CD4-positive, alpha-beta T cell treated with Interleukin-1 beta for 1 hour (primary cell): ENCODE measurements at regions not wholly inside any gene's neighbourhood (a gene's known extent, or its start where the extent isn't known, plus 50 kb on each side); places are given as distances from the start of the nearest gene placed in this dataset.

ENCODE experiments used
- DNase-seq, 2 donors: peaks; one replicate each; pipeline ENCODE4 v3.0.0-alpha.2; 2020 to 2022

GRCh38 chr10:61138708-61139591 lies 195.0 kb upstream of the RHOBTB1 start:
- no peak for DNase-seq

- DNase-seq: no peak
These were observed 192.2 kb upstream of the RHOBTB1 start for GRCh38 chr10:61136139-61136538.

- DNase-seq: peak in 1 of 2 donors; percentile 48
These were observed 191.3 kb upstream of the RHOBTB1 start for GRCh38 chr10:61135276-61135721.

- DNase-seq: no peak
These were observed 186.4 kb upstream of the RHOBTB1 start for GRCh38 chr10:61130366-61130765.

GRCh38 chr10:61128196-61128595 lies 184.2 kb upstream of the RHOBTB1 start:
- DNase-seq: no peak

- no peak for DNase-seq
These were observed 181.7 kb upstream of the RHOBTB1 start for GRCh38 chr10:61125560-61126170.

GRCh38 chr10:61124756-61125530 lies 181.0 kb upstream of the RHOBTB1 start:
- DNase-seq: no peak

GRCh38 chr10:61120805-61121204 lies 176.8 kb upstream of the RHOBTB1 start:
- no peak for DNase-seq

- DNase-seq: no peak
These were observed 175.6 kb upstream of the RHOBTB1 start for GRCh38 chr10:61119573-61119972.

- no peak for DNase-seq
These were observed 171.9 kb upstream of the RHOBTB1 start for GRCh38 chr10:61115897-61116296.

- no peak for DNase-seq
These were observed 168.8 kb upstream of the RHOBTB1 start for GRCh38 chr10:61112771-61113170.

- no peak for DNase-seq
These were observed 167.0 kb upstream of the RHOBTB1 start for GRCh38 chr10:61110936-61111335.

- DNase-seq: no peak
These were observed 166.3 kb upstream of the RHOBTB1 start for GRCh38 chr10:61110188-61110844.

GRCh38 chr10:61108915-61109314 lies 164.9 kb upstream of the RHOBTB1 start:
- DNase-seq: no peak

- DNase-seq: no peak
These were observed 156.9 kb upstream of the RHOBTB1 start for GRCh38 chr10:61100887-61101286.

- DNase-seq: no peak
These were observed 155.8 kb upstream of the RHOBTB1 start for GRCh38 chr10:61099756-61100155.

GRCh38 chr10:61098966-61099365 lies 155.0 kb upstream of the RHOBTB1 start:
- DNase-seq: no peak

GRCh38 chr10:61097026-61097425 lies 153.0 kb upstream of the RHOBTB1 start:
- DNase-seq: no peak

GRCh38 chr10:61096056-61096455 lies 152.1 kb upstream of the RHOBTB1 start:
- no peak for DNase-seq

GRCh38 chr10:61091531-61091930 lies 147.5 kb upstream of the RHOBTB1 start:
- no peak for DNase-seq

- DNase-seq: no peak
These were observed 145.3 kb upstream of the RHOBTB1 start for GRCh38 chr10:61089251-61089650.

- DNase-seq: no peak
These were observed 140.5 kb upstream of the RHOBTB1 start for GRCh38 chr10:61084493-61084892.

GRCh38 chr10:61081301-61081700 lies 137.3 kb upstream of the RHOBTB1 start:
- DNase-seq: no peak
